NB4 (cell line): ENCODE measurements at regions not wholly inside any gene's neighbourhood (a gene's known extent, or its start where the extent isn't known, plus 50 kb on each side); places are given as distances from the start of the nearest gene placed in this dataset.
A peak's percentile ranks its signal among the peaks of the same experiment; 100 is the strongest.

Experiments
- DNase-seq: peaks from one replicate; pipeline ENCODE4 v3.0.0; 2010; ENCODE audit warnings: low read depth
- H3K4me3 ChIP-seq: one replicate; pipeline ENCODE4 v1.5.1; 2011; ENCODE audit warnings: mild to moderate bottlenecking, low read depth, low read length, moderate library complexity
- MYC ChIP-seq: IDR thresholded peaks from 2 replicates; pipeline ENCODE4 v1.6.1; 2011; ENCODE audit warnings: low read depth, low read length
- POLR2A ChIP-seq: IDR thresholded peaks from 2 replicates; pipeline ENCODE4 v1.6.1; 2011; ENCODE audit warnings: mild to moderate bottlenecking; ENCODE audit not compliant: insufficient read length; ENCODE audit errors: extremely low read depth
- TF ChIP-seq, protein P1 (sequence below): IDR thresholded peaks from 2 replicates; pipeline ENCODE4 v1.6.1; 2011; ENCODE audit warnings: low read depth, low read length
- TF ChIP-seq, protein P2 (sequence below): IDR thresholded peaks from one replicate; pipeline ENCODE4 v1.5.1; 2012; ENCODE audit warnings: low read depth, low read length

DNA sequence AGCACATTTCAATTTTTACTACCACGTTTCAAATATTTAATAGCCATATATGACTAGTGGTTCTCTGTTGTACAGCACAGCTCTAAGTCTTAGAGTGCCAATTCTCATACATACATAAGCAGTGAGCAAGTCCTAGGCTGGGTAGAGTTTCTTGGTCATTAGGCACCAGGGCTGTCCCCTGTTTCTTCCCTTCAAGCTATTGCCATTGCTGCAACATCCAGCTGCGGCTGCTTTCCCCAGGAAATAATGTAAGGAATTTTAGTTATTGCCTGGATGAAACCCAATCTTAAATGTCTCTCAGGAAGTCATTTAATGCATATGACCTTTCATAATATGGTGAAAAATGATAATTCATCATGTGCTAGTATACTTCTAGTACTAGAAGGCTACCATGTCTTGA is 74.1 kb upstream of the PPP3CA start:
- no peak for DNase-seq
- H3K4me3 ChIP-seq = no peak overlapping the region
- no peak for TF ChIP-seq POLR2A
- TF ChIP-seq MYC = no peak
- TF ChIP-seq, protein P1, sequence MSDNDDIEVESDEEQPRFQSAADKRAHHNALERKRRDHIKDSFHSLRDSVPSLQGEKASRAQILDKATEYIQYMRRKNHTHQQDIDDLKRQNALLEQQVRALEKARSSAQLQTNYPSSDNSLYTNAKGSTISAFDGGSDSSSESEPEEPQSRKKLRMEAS = no peak
- TF ChIP-seq, protein P2, sequence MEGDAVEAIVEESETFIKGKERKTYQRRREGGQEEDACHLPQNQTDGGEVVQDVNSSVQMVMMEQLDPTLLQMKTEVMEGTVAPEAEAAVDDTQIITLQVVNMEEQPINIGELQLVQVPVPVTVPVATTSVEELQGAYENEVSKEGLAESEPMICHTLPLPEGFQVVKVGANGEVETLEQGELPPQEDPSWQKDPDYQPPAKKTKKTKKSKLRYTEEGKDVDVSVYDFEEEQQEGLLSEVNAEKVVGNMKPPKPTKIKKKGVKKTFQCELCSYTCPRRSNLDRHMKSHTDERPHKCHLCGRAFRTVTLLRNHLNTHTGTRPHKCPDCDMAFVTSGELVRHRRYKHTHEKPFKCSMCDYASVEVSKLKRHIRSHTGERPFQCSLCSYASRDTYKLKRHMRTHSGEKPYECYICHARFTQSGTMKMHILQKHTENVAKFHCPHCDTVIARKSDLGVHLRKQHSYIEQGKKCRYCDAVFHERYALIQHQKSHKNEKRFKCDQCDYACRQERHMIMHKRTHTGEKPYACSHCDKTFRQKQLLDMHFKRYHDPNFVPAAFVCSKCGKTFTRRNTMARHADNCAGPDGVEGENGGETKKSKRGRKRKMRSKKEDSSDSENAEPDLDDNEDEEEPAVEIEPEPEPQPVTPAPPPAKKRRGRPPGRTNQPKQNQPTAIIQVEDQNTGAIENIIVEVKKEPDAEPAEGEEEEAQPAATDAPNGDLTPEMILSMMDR = no peak

DNA sequence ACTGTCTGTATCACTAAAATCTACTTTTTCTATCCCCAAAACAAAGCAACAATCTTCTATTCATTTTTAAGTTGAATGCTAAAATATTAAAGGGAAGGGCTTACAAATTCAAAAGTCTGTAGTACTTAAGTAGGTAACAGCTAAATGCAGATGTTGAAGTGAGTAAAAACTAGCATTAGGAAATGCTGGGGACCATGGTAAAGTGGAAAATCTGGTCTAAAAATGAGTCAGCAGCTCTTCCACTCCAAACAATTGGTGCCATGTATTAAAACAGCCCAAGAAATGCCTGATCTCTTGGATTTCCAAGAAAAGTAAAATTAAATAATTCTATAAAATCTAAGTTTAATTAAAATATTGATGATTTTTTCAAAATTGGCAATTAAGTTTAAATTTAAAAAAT is 73.3 kb upstream of the PPP3CA start:
- TF ChIP-seq, protein P1 = no peak
- TF ChIP-seq MYC = no peak
- no peak for TF ChIP-seq POLR2A
- TF ChIP-seq, protein P2 = no peak
- no peak overlapping the region for H3K4me3 ChIP-seq
- DNase-seq = peak; percentile 27

DNA sequence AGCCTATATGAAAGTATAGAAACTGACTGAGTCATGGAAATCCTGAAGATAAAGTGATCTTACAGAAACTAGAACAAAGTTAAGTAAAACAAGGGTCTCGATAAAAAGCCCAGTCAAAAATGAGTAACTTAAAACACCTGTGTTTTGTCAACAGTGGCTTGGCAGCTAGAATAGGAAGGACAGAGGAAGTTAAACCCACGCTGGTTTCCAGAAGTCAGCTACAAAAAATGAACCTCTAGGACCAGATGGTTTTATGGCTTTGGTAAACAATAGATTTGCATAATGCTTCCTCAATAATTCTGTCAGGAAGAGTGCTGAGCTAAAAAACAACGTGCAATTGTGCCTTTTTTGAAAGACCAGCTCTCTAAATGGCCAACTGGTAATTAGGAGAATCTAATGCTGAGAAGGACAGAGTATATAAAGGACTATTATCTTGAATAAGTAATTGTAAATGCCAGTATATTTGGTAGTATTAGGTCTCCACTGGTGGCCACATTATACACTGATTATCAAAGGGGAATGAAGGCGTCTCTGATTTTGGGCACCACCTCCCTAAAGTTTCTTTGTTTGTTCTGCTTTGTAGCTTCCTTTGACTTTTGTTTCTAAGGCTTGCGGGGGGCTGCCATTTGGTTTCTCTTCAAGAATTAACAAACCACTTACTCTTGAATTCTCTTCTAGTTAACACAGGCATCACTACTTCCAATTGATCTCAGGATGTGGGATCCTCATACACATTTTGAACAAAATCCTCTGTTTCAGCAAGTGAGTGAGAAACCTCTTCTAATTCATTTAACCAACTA is 72.2 kb upstream of the PPP3CA start:
- H3K4me3 ChIP-seq = no peak overlapping the region
- TF ChIP-seq, protein P1 = no peak
- TF ChIP-seq MYC (no peak), POLR2A (no peak)
- TF ChIP-seq, protein P2 = no peak
- DNase-seq = peak; percentile 73

DNA sequence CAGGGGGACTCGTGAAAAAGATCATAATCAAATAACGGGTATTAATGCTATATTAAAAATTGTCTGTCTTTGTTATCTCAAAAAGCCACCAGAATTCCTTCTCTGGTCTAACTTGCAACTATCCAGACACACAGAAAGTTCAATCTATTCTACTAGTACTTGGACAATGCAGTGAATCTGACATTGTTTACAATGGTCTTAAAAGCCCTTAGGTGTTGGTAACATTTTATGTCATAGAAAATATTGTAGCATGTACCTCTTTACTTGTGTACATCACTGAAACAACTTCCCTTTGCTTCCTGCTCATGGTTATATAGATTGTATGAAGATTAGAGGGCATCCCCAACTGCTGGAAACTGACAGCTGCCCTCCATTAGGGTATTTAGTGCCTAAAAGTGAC is 71.1 kb upstream of the PPP3CA start:
- TF ChIP-seq, protein P2 = no peak
- TF ChIP-seq POLR2A = no peak
- TF ChIP-seq, protein P1 = no peak
- TF ChIP-seq MYC = no peak
- DNase-seq = peak; percentile 42
- H3K4me3 ChIP-seq = no peak overlapping the region

DNA sequence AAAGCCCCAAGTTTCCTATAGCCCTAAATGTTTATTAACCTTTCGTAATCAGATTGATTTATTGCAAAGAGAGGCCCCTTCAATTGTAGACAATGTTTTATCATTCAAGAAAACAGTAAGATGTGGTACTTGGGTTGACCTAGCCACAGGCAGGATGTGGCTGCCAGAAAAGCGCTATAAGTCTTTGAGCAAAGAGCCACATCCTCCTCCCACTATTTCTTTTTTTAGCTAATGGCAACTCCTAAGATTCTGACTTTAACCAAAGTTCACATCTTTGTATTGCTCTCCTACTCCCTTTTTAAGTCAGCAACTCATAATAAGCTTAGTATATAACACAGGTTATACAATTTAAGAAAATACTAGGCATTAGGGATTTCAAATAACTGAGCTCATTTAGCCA is 70.7 kb upstream of the PPP3CA start:
- H3K4me3 ChIP-seq = no peak overlapping the region
- TF ChIP-seq, protein P1 = no peak
- TF ChIP-seq MYC = no peak
- TF ChIP-seq, protein P2 = no peak
- TF ChIP-seq POLR2A = no peak
- DNase-seq = peak; percentile 86
